ENCODE measurements at regions not wholly inside any gene's neighbourhood (a gene's known extent, or its start where the extent isn't known, plus 50 kb on each side); places are given as distances from the start of the nearest gene placed in this dataset.

GRCh38 chr14:44166611-44167010, 340.5 kb downstream of the FSCB start:
- no peak for FAIRE-seq
- DNase-seq (ENCODE audit: low read depth in 1 of 2, low spot score in 1 of 2) = no peak
- WGBS (ENCODE audit: missing lambda C conversion rate) = 29% methylated on average over 2 of the region's 2 CpGs
- POLR2A ChIA-PET = no interaction called here
- no peak for ATAC-seq
- Histone ChIP-seq H3K4me3 (no peak overlapping the region), H3K9me3 (no peaks in the 10 kb centered on the region), H3K4me1 (no peaks in the 10 kb centered on the region), H3K4me2 (no peak overlapping the region), H3K27ac (no peak overlapping the region)
- CTCF ChIA-PET = no interaction called here
- no peak for TF ChIP-seq MAZ (IDR thresholded peaks at IDR 0.05; ENCODE audit: borderline replicate concordance, low read depth, low read length)
- TF ChIP-seq HOXA7 (CRISPR knock-in tag; IDR thresholded peaks at IDR 0.05) = no peak

GRCh38 chr14:44165936-44166335, 341.1 kb downstream of the FSCB start:
- Histone ChIP-seq H3K9me3 (no peaks in the 10 kb centered on the region), H3K27ac (no peak overlapping the region), H3K4me3 (no peak overlapping the region), H3K4me2 (no peak overlapping the region), H3K4me1 (no peaks in the 10 kb centered on the region)
- no peak for DNase-seq (ENCODE audit: low read depth in 1 of 2, low spot score in 1 of 2)
- no peak for FAIRE-seq
- no peak for TF ChIP-seq FOSB (CRISPR knock-in tag; IDR thresholded peaks at IDR 0.05)
- TF ChIP-seq ZNF302 (CRISPR knock-in tag; IDR thresholded peaks at IDR 0.05) = no peak
- TF ChIP-seq TP53 (CRISPR knock-in tag; IDR thresholded peaks at IDR 0.05) = no peak
- TF ChIP-seq ZSCAN20 (CRISPR knock-in tag; IDR thresholded peaks at IDR 0.05) = no peak
- TF ChIP-seq PBX3 (IDR thresholded peaks at IDR 0.05) = no peak
- TF ChIP-seq PHF8 (IDR thresholded peaks at IDR 0.05; ENCODE audit: borderline replicate concordance, low read depth) = no peak
- TF ChIP-seq TFCP2L1 (CRISPR knock-in tag; IDR thresholded peaks at IDR 0.05) = no peak
- TF ChIP-seq NFE2L2 (conservative IDR thresholded peaks at IDR 0.05; ENCODE audit: low read length) = no peak
- TF ChIP-seq FOSL2 (IDR thresholded peaks at IDR 0.05) = no peak
- TF ChIP-seq FOSL2 (CRISPR knock-in tag; IDR thresholded peaks at IDR 0.05) = no peak
- no peak for TF ChIP-seq NPAS2 (CRISPR knock-in tag; IDR thresholded peaks at IDR 0.05; ENCODE audit: borderline replicate concordance)
- POLR2A ChIA-PET = no interaction called here
- CTCF ChIA-PET = interaction anchor here (0.5 kb wide), 1 partner anchor 614 kb away, joined by 3 read pairs; no protein-coding TSS in a partner anchor
- ATAC-seq = no peak
- WGBS (ENCODE audit: missing lambda C conversion rate) = 24% methylated on average over 3 of the region's 3 CpGs

GRCh38 chr14:44165286-44165685, 341.8 kb downstream of the FSCB start:
- TF ChIP-seq HOXB13 (CRISPR knock-in tag; IDR thresholded peaks at IDR 0.05; ENCODE audit: low read depth) (no peak), TFCP2L1 (CRISPR knock-in tag; IDR thresholded peaks at IDR 0.05) (no peak), EP300 (IDR thresholded peaks at IDR 0.05) (no peak), RNF2 (IDR thresholded peaks at IDR 0.05; ENCODE audit: borderline replicate concordance, low read depth) (no peak), FOXS1 (CRISPR knock-in tag; IDR thresholded peaks at IDR 0.05) (no peak), REST (IDR thresholded peaks at IDR 0.05) (no peak), ZNF302 (CRISPR knock-in tag; IDR thresholded peaks at IDR 0.05) (no peak), NR3C1 (IDR thresholded peaks at IDR 0.05) (no peak), PBX3 (IDR thresholded peaks at IDR 0.05) (no peak), NFE2L2 (conservative IDR thresholded peaks at IDR 0.05; ENCODE audit: low read length) (no peak)
- no peak overlapping the region for H3K27ac ChIP-seq
- ATAC-seq (no peak), FAIRE-seq (no peak), DNase-seq (ENCODE audit: low read depth in 1 of 2, low spot score in 1 of 2) (no peak)
- 12% methylated on average over 1 of the region's 1 CpG for WGBS (ENCODE audit: missing lambda C conversion rate)
- no peaks in the 10 kb centered on the region for H3K9me3 ChIP-seq
- H3K4me3 ChIP-seq = no peak overlapping the region
- ChIA-PET POLR2A (no interaction called here), CTCF (interaction anchor here (0.5 kb wide), 1 partner anchor 614 kb away, joined by 3 read pairs; no protein-coding TSS in a partner anchor)
- no peaks in the 10 kb centered on the region for H3K4me1 ChIP-seq
- H3K4me2 ChIP-seq = no peak overlapping the region; the same call in 2 of the 3 replicates
